ENCODE measurements at regions not wholly inside any gene's neighbourhood (a gene's known extent, or its start where the extent isn't known, plus 50 kb on each side); places are given as distances from the start of the nearest gene placed in this dataset.
A peak's percentile ranks its signal among the peaks of the same experiment; 100 is the strongest.
"Not testable (repeated sequence)": the region's sequence is repeated elsewhere in the genome, so short reads cannot be mapped to it uniquely, and the experiment has no call there.

GRCh38 chr1:47523835-47524215 lies 86.0 kb downstream of the FOXD2 start:
- DNase-seq, result no peak

GRCh38 chr1:47524272-47524671 lies 86.4 kb downstream of the FOXD2 start:
- DNase-seq, result no peak

- peak; percentile 9 for DNase-seq
Observed at GRCh38 chr1:47527653-47528272, 89.9 kb downstream of the FOXD2 start.

- DNase-seq, result no peak
Observed at GRCh38 chr1:47529520-47530098, 91.8 kb downstream of the FOXD2 start.

GRCh38 chr1:47532921-47533792 lies 95.3 kb downstream of the FOXD2 start:
- DNase-seq, result no peak

GRCh38 chr1:47533793-47534328 lies 96.0 kb downstream of the FOXD2 start:
- DNase-seq, result no peak

GRCh38 chr1:47534436-47534835 lies 96.6 kb downstream of the FOXD2 start:
- no peak for DNase-seq

- DNase-seq, result no peak
Observed at GRCh38 chr1:47536646-47537118, 98.8 kb downstream of the FOXD2 start.

- no peak for DNase-seq
Observed at GRCh38 chr1:47537268-47537667, 99.4 kb downstream of the FOXD2 start.

GRCh38 chr1:47537966-47538365 lies 100.1 kb downstream of the FOXD2 start:
- DNase-seq, result no peak

GRCh38 chr1:47538530-47538929 lies 100.7 kb downstream of the FOXD2 start:
- not testable (repeated sequence) for DNase-seq

GRCh38 chr1:47541705-47542104 lies 103.9 kb downstream of the FOXD2 start:
- not testable (repeated sequence) for DNase-seq

- not testable (repeated sequence) for DNase-seq
Observed at GRCh38 chr1:47543089-47543488, 105.2 kb downstream of the FOXD2 start.

- no peak for DNase-seq
Observed at GRCh38 chr1:47545912-47546483, 108.2 kb downstream of the FOXD2 start.

- DNase-seq, result no peak
Observed at GRCh38 chr1:47547753-47548573, 110.1 kb downstream of the FOXD2 start.

GRCh38 chr1:47548637-47549036 lies 110.8 kb downstream of the FOXD2 start:
- no peak for DNase-seq

- no peak for DNase-seq
Observed at GRCh38 chr1:47549532-47549931, 111.7 kb downstream of the FOXD2 start.

GRCh38 chr1:47550929-47551328 lies 113.1 kb downstream of the FOXD2 start:
- DNase-seq, result no peak

- no peak for DNase-seq
Observed at GRCh38 chr1:47551971-47552528, 114.2 kb downstream of the FOXD2 start.

- no peak for DNase-seq
Observed at GRCh38 chr1:47554082-47554481, 116.2 kb downstream of the FOXD2 start.

- no peak for DNase-seq
Observed at GRCh38 chr1:47554901-47555300, 117.1 kb downstream of the FOXD2 start.

- no peak for DNase-seq
Observed at GRCh38 chr1:47555306-47555705, 117.5 kb downstream of the FOXD2 start.
